Myocyte (in vitro differentiated cells): ENCODE measurements at regions not wholly inside any gene's neighbourhood (a gene's known extent, or its start where the extent isn't known, plus 50 kb on each side); places are given as distances from the start of the nearest gene placed in this dataset.
"Not testable (repeated sequence)": the region's sequence is repeated elsewhere in the genome, so short reads cannot be mapped to it uniquely, and the experiment has no call there.

Experiments used
- DNase-seq: peaks from one replicate; pipeline ENCODE4 v3.0.0-alpha.2; 2012; ENCODE audit warnings: low read depth

- no peak for DNase-seq
Measured at GRCh38 chr3:171980578-171981270, 58.7 kb upstream of the FNDC3B start.

GRCh38 chr3:171981271-171981605 lies 58.1 kb upstream of the FNDC3B start:
- no peak for DNase-seq

- DNase-seq = peak; percentile 18
Measured at GRCh38 chr3:171982828-171983227, 56.5 kb upstream of the FNDC3B start.

- not testable (repeated sequence) for DNase-seq
Measured at GRCh38 chr3:171983685-171984084, 55.7 kb upstream of the FNDC3B start.

- DNase-seq = no peak
Measured at GRCh38 chr3:171984883-171985282, 54.5 kb upstream of the FNDC3B start.

- DNase-seq = no peak
Measured at GRCh38 chr3:171986176-171986575, 53.2 kb upstream of the FNDC3B start.

GRCh38 chr3:171986757-171987518 lies 52.4 kb upstream of the FNDC3B start:
- DNase-seq = peak; percentile 18
